Uterus (tissue), 2 donors: ENCODE measurements at regions not wholly inside any gene's neighbourhood (a gene's known extent, or its start where the extent isn't known, plus 50 kb on each side); places are given as distances from the start of the nearest gene placed in this dataset.

Source experiments
- CTCF ChIP-seq, 4 experiments: fragments of 200-600 bp in 2 of 4; fragments of 450-650 bp in 2 of 4; sonication (generic) in 2 of 4; IDR thresholded peaks; one replicate each; pipeline ENCODE4 v1.5.1; 2016 to 2019; ENCODE audit warnings: antibody characterized with exemption in 4 of 4, mild to moderate bottlenecking in 2 of 4, moderate library complexity in 1 of 4
- POLR2A ChIP-seq, 2 donors: fragments of 450-650 bp; IDR thresholded peaks; one replicate each; pipeline ENCODE4 v1.6.1; 2016; ENCODE audit warnings: antibody characterized with exemption in 2 of 2, mild to moderate bottlenecking in 1 of 2, moderate library complexity in 1 of 2

DNA sequence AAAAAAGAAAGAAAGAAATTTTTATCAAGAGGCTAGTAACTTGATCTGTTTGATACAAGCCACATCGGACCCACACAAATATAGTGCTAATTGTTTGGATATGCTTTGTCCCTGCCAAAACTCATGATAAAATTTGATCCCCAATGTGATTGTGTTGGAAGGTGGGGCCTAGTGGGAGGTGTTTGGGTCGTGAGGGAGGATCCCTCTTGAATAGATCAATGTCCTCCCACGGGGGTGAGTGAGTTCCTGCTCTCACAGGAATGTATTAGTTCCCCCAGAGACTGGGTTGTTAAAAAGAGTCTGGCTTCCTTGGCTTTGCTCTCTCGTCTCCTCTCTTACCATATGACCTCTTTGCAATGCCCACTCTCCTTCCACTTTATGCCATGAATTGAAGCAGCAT is 80.6 kb upstream of the CPLX2 start:
- TF ChIP-seq CTCF (IDR thresholded peaks at IDR 0.05) (no peak), POLR2A (IDR thresholded peaks at IDR 0.05) (no peak)
